HG03139 (cell line): ENCODE measurements at regions not wholly inside any gene's neighbourhood (a gene's known extent, or its start where the extent isn't known, plus 50 kb on each side); places are given as distances from the start of the nearest gene placed in this dataset.

Experiments used
- ATAC-seq: cut with Tn5 transposase; IDR thresholded peaks from one replicate; pipeline ENCODE4 v1.9.1; 2021; ENCODE audit not compliant: unreplicated experiment

- no peak for ATAC-seq
These were observed 50.2 kb upstream of the CCND2 start for GRCh38 chr12:4223273-4223845.

GRCh38 chr12:4221258-4221620 lies 52.3 kb upstream of the CCND2 start:
- ATAC-seq = no peak

- ATAC-seq = no peak
These were observed 52.9 kb upstream of the CCND2 start for GRCh38 chr12:4220536-4221257.

DNA sequence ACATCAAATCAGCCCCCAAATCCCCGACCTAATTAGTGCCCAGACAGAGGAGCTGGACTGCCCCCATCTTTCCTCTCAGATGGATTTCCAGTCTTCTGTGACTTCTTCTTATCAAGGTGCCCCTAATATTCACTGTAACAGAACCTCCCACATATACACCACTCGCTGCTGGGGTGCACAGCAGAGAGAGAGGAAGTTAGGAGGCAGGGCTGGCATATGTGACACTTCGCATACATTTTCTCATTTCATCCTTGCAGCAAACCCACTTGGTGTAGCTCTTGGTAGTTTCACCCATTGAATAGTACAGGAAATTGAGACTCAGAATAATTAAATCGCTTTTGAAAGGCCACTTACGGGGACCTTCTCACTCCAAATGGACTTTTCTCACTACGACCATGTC lies 56.5 kb upstream of the CCND2 start:
- no peak for ATAC-seq

- no peak for ATAC-seq
These were observed 57.2 kb upstream of the CCND2 start for GRCh38 chr12:4216187-4216927.

- ATAC-seq = peak; percentile 73
These were observed 58.1 kb upstream of the CCND2 start for GRCh38 chr12:4215229-4216186.

DNA sequence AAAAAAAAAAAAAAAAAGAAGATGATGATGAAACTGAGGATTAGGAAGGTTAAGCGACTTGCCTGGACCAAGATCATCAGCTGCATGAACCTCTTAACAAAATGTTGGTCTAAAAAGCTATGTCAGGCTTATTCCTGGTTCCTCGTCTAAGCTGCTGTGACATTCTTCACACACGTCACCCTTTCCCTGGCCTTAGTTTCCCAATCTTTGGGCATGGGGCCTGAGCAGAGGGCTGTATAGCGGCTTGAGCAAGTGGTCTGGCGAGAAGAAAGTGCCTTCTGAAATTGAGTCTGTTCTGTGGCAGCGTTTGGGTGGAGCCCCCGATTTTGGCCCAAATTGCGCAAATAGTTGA lies 58.7 kb upstream of the CCND2 start:
- ATAC-seq = no peak

DNA sequence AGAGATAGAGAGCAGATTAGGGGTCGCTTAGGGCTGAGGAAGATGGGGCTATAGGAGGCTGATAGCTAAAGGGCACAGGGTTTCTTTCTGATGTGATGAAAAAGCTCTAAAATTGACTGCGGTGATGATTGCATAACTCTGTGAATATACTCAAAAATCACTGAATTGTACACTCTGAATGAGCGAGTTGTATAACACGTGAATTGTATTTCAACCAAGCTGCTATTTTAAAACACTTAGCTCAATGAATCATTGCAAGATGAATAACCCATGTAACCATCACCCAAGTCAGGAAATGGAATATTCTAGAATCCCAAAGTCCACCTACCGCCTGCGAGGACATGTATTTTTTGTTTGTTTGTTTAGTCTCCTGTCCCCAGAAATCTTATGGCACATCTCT lies 60.1 kb upstream of the CCND2 start:
- no peak for ATAC-seq

GRCh38 chr12:4212845-4213244 lies 60.7 kb upstream of the CCND2 start:
- ATAC-seq = no peak

- no peak for ATAC-seq
These were observed 62.2 kb upstream of the CCND2 start for GRCh38 chr12:4211372-4211771.

- no peak for ATAC-seq
These were observed 63.4 kb upstream of the CCND2 start for GRCh38 chr12:4210183-4210582.

- ATAC-seq = no peak
These were observed 67.1 kb upstream of the CCND2 start for GRCh38 chr12:4206470-4206869.

DNA sequence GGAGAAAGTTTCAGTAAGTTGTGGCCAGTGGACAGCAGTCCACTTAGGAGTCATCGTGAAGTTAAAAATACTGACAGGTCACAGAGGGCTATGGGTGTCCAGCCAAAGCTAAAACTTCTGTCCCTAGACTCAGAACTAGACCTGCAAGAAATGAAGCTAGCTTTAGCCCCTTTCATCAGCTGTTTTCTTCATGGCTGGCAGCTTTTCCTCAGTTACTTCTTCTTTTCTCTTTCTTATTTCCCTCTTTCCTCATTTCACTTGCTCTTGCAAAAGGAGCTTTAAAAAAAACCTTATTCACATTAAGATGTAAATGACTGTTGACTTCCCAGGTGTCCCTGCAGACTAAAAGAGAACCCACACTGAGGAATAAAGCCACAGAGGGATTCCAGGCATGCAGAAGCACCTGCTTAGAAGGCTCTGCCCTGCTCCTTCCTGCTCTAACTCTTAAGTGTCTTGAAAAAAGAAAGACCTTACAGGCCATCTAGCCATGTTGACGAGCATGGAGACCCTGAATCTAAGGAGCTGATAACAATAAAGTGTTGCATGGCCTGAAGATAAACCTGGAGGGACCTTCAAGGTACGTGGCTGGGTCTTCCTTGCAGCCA lies 69.7 kb upstream of the CCND2 start:
- no peak for ATAC-seq

GRCh38 chr12:4202918-4203317 lies 70.6 kb upstream of the CCND2 start:
- no peak for ATAC-seq

GRCh38 chr12:4202487-4202886 lies 71.1 kb upstream of the CCND2 start:
- no peak for ATAC-seq

DNA sequence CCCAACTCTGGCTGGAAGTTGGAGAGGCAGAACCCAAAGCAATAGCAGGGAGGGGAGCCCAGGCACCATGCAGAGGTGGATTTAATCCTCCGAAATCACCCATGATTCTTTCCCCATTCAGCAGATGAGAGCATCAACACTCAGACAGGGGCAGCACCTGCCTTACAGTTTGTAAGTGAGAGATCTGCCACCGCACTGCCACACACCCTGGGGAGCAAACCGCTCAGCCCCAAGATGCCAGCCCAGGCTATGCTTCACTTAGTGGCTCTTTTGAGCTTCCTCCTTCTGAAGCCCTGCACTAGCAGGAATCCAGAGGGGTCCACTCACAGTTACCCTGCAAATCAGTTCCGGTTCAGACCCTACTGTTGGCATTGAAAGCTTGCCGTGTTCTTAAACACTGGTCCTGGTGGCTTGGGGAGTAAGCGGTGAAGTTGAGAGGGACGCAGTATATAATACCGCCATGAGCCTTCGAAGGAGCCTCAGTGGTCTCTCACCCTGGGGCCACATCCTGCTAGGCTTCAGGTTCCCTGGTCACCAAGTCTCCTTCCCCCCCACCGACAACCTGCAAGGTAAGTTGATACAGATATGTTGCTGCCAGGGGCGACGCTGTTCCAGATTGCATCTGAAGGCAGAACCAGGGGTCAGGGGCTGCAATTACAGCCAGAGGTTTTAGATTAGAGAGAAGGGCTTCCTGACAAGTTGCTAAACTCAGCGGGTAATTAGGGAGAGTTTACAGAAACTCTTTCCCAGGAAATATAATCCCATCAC lies 72.0 kb upstream of the CCND2 start:
- ATAC-seq = no peak

DNA sequence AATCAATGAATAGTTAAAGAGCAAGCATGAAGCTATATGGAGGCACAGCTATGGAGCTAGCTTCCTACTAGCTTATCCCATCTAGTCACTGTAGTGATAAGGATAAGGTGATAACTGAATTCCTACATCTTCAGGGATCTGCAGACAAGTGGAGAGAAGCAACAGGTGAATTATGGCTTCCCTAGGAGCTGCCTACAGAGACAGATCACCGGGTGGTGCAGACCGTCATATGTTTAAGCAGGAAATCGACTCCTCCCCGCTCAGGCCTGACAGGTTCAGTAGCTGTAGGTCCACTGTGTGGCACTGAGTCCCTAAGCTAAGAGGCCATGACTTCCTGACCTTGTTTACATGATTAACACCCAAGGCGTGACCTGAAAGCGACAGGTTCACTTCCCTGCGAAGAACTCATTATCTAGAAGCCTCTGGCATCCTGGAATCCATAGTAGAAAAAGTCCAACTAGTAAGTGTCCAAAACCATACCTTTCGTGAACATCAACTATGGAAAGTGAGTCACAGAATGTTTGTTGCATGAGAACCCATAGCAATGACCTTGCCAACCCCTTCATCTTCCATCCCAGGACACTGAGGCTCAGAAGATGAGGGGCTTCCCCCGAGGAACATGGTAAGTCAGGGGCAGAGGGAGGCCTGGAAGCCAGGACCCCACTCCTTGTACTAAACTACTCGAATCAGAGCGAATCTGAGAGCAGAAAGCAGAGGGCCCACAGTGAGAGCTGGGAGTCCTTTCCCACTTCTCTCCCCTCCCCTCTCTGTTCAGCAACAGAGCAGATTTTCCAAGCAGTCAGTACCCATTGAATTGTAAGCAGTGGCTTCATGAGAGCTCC lies 75.4 kb upstream of the CCND2 start:
- ATAC-seq = no peak

GRCh38 chr12:4196805-4197420 lies 76.6 kb upstream of the CCND2 start:
- ATAC-seq = no peak

GRCh38 chr12:4194668-4195067 lies 78.9 kb upstream of the CCND2 start:
- no peak for ATAC-seq
